Thoracic aorta (tissue), 2 donors: ENCODE measurements at regions not wholly inside any gene's neighbourhood (a gene's known extent, or its start where the extent isn't known, plus 50 kb on each side); places are given as distances from the start of the nearest gene placed in this dataset.

ENCODE experiments used
- ATAC-seq: fragments of 150-250 bp; one replicate; pipeline ENCODE4 v1.8.0; 2017; ENCODE audit warnings: low read depth; ENCODE audit not compliant: insufficient number of reproducible peaks, low FRiP score
- DNase-seq: peaks from one replicate; pipeline ENCODE4 v3.0.0-alpha.2; 2020; ENCODE audit warnings: low spot score
- H3K27ac ChIP-seq, 2 donors: fragments of 200-600 bp; sonication (generic); 1 replicate in 1 of 2; 2 replicates in 1 of 2; pipeline ENCODE4 v1.5.1; 2016; ENCODE audit warnings: mild to moderate bottlenecking in 2 of 2, moderate library complexity in 2 of 2
- H3K27me3 ChIP-seq: fragments of 200-600 bp; sonication (generic); replicated peaks from 2 replicates; pipeline ENCODE4 v1.6.0; 2016; ENCODE audit warnings: mild to moderate bottlenecking; ENCODE audit not compliant: insufficient read depth
- H3K36me3 ChIP-seq: fragments of 200-600 bp; sonication (generic); one replicate; pipeline ENCODE4 v1.5.1; 2016
- H3K4me1 ChIP-seq, 2 donors: fragments of 200-600 bp; sonication (generic); 1 replicate in 1 of 2; 2 replicates in 1 of 2; pipeline versions ENCODE4 v1.5.1 to v1.6.0; 2016; ENCODE audit warnings: low read depth in 2 of 2, mild to moderate bottlenecking in 1 of 2; ENCODE audit not compliant: control insufficient read depth in 1 of 2
- H3K4me3 ChIP-seq: fragments of 200-600 bp; sonication (generic); 2 replicates; pipeline ENCODE4 v1.5.1; 2016; ENCODE audit warnings: mild to moderate bottlenecking
- H3K9me3 ChIP-seq: fragments of 200-600 bp; sonication (generic); 2 replicates; pipeline ENCODE4 v1.5.1; 2016
- TF ChIP-seq, protein P1 (sequence below): fragments of 200-600 bp; sonication (generic); IDR thresholded peaks from one replicate; pipeline ENCODE4 v1.5.1; 2019; ENCODE audit warnings: antibody characterized with exemption

DNA sequence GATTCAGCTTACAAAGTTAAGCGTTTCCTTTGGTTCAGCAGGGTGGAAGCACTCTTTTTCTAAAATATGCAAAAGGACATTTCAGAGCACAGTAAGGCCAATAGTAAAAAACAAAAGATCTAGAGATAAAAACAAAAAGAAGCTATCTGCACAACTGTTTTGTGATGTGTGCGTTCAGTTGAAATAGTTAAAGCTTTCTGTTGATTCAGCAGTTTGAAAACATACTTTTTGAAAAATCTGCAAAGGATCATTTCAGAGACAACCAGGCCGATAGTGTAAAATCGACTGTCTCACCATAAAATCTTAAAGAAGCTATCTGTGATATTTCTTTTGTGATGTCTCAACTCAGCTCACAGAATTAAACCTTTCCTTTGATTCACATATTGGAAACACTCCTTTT, 300.0 kb upstream of the ALG10B start:
- Histone ChIP-seq H3K4me3 (no peak overlapping the region), H3K4me1 (no peaks in the 10 kb centered on the region), H3K36me3 (no peaks in the 10 kb centered on the region), H3K9me3 (no peaks in the 10 kb centered on the region), H3K27ac (no peak overlapping the region), H3K27me3 (no peaks in the 10 kb centered on the region)
- TF ChIP-seq, protein P1, sequence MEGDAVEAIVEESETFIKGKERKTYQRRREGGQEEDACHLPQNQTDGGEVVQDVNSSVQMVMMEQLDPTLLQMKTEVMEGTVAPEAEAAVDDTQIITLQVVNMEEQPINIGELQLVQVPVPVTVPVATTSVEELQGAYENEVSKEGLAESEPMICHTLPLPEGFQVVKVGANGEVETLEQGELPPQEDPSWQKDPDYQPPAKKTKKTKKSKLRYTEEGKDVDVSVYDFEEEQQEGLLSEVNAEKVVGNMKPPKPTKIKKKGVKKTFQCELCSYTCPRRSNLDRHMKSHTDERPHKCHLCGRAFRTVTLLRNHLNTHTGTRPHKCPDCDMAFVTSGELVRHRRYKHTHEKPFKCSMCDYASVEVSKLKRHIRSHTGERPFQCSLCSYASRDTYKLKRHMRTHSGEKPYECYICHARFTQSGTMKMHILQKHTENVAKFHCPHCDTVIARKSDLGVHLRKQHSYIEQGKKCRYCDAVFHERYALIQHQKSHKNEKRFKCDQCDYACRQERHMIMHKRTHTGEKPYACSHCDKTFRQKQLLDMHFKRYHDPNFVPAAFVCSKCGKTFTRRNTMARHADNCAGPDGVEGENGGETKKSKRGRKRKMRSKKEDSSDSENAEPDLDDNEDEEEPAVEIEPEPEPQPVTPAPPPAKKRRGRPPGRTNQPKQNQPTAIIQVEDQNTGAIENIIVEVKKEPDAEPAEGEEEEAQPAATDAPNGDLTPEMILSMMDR = no peak
- no peak for DNase-seq
- no peak for ATAC-seq

DNA sequence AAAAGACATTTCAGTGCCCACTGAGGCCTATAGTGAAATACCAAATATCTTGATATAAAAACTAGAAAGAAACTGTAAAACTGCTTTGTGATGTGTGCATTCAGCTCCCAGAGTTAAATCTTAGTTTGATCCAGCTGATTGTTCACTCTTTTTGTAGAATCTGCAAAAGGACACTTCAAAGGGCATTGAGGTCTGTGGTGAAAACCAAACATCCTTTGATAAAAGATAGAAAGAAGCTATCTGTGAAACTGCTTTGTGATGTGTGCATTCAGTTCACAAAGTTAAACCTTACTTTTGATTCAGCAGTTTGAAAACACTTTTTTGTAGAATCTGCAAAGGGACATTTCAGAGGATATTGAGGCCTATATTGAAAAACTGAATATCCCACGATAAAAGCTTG, 290.7 kb upstream of the ALG10B start:
- no peak for ATAC-seq
- Histone ChIP-seq H3K4me1 (no peaks in the 10 kb centered on the region), H3K27ac (no peak overlapping the region), H3K9me3 (peaks cover 11% of the 10 kb centered on the region), H3K4me3 (no peak overlapping the region), H3K27me3 (no peaks in the 10 kb centered on the region), H3K36me3 (no peaks in the 10 kb centered on the region)
- TF ChIP-seq, protein P1 = no peak
- no peak for DNase-seq

DNA sequence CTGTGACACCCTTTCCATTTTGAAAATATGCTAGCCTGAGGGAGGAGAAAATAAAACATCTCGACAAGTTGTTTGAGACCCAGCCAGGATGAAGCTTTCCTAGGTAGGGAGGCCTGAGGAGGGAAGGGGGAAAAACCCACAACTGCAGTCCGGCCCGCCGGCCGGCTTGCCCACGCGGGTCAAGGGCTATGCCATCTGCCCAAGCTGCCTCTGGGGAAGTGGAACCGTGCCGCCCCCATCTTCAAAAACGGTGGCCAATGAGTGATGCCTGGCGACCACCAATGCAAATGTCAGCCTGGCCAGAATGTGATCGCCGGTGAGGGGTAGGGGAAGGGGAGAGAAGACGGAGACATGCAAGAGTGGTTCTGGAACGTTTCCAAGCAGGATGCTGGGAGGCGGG, 263.5 kb upstream of the ALG10B start:
- no peaks in the 10 kb centered on the region for H3K9me3 ChIP-seq
- DNase-seq (no peak), ATAC-seq (no peak)
- no peak overlapping the region for H3K27ac ChIP-seq
- no peaks in the 10 kb centered on the region for H3K4me1 ChIP-seq
- H3K36me3 ChIP-seq = no peaks in the 10 kb centered on the region
- H3K4me3 ChIP-seq = no peak overlapping the region
- H3K27me3 ChIP-seq = no peaks in the 10 kb centered on the region
- TF ChIP-seq, protein P1 = no peak

DNA sequence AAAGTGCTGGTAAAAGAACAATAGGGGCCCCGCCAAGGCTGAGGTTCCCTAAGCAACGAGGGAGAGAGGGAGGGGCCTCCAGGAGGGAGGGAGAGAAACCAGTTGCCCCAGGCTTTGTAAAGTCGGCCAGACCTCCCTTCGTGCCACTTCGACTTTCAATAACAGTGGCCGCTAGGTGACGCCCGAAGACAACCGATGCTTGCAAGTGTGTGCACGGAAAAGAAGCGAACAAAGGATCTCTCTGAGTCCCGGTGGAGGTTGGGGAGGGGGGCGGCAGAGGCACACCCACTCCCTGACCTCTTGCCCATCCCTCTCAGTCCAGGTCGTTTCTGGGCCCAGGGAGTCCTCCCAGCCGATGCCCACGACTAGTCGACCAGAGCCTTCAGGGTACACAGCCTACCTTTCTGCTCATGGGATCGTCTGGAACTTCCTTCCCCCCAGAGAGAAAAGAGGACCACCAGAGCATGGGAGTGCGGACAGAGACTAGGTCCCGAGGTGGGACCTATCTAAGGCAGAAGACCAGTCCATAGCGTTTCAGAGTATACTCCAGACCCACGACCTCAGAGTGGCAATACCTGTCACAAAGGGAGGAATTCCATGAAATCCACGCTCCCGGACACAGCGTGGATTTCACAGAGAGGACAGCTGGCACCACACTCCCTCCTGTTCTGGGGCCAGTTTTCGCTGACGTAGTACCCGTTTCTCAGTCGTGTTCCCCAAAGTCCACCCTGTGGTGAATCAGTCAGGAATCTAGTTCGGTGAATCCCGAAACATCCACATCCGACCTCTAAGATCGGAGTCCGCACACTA, 262.7 kb upstream of the ALG10B start:
- ATAC-seq (no peak), DNase-seq (no peak)
- H3K36me3 ChIP-seq = no peaks in the 10 kb centered on the region

More for the DNA sequence above, 262.7 kb upstream of the ALG10B start:
- no peaks in the 10 kb centered on the region for H3K4me1 ChIP-seq
- H3K27ac ChIP-seq = no peak overlapping the region
- no peak overlapping the region for H3K4me3 ChIP-seq
- H3K27me3 ChIP-seq = no peaks in the 10 kb centered on the region
- H3K9me3 ChIP-seq = no peaks in the 10 kb centered on the region
- TF ChIP-seq, protein P1 = no peak
